Caco-2 (cell line): ENCODE measurements at regions not wholly inside any gene's neighbourhood (a gene's known extent, or its start where the extent isn't known, plus 50 kb on each side); places are given as distances from the start of the nearest gene placed in this dataset.

Source experiments
- BruUV-seq: library from RNA; stranded (reverse); fragments of 400-500 nt; replicated peaks from 2 replicates; lab custom pipeline; 2021; lab: Mats Ljungman, UMichigan
- CTCF ChIA-PET: fragments of 300-600 bp; sonication (Branson Sonifier 250); formaldehyde crosslinking; loops from one replicate; lab custom pipeline; 2022; ENCODE audit warnings: antibody characterized with exemption; lab: Charles Lee
- POLR2A ChIA-PET: fragments of 300-600 bp; sonication (Branson Sonifier 250); formaldehyde crosslinking; loops from one replicate; lab custom pipeline; 2022; ENCODE audit warnings: antibody characterized with exemption; lab: Charles Lee
- DNase-seq, 2 experiments: peaks; one replicate each; pipeline versions ENCODE4 v3.0.0 to v3.0.0-alpha.2; 2020 to 2022
- H3K27me3 ChIP-seq: replicated peaks from 2 replicates; pipeline ENCODE4 v1.6.0; 2011; ENCODE audit warnings: low read length; ENCODE audit not compliant: control insufficient read depth, insufficient read depth
- H3K36me3 ChIP-seq: 2 replicates; pipeline ENCODE4 v1.5.1; 2011; ENCODE audit warnings: low read length; ENCODE audit not compliant: control insufficient read depth, insufficient read depth
- H3K4me1 ChIP-seq: fragments of 250-450 bp; sonication (Bioruptor Pico); 2 replicates; pipeline ENCODE4 v1.5.1; 2020; ENCODE audit warnings: mild to moderate bottlenecking
- H3K4me3 ChIP-seq: 2 replicates; pipeline ENCODE4 v1.5.1; 2011; ENCODE audit warnings: low read depth, mild to moderate bottlenecking, control low read depth, low read length
- H3K9me3 ChIP-seq: fragments of 250-450 bp; sonication (Bioruptor Pico); 2 replicates; pipeline ENCODE4 v1.5.1; 2020; ENCODE audit warnings: mild to moderate bottlenecking, moderate library complexity
- H3K27ac Mint-ChIP-seq: one replicate; pipeline ENCODE4 v1.8.0; 2022; ENCODE audit warnings: mixed read lengths; ENCODE audit not compliant: unreplicated experiment
- H3K27me3 Mint-ChIP-seq: one replicate; pipeline ENCODE4 v1.8.0; 2022; ENCODE audit warnings: mixed read lengths; ENCODE audit not compliant: insufficient read depth, unreplicated experiment
- H3K36me3 Mint-ChIP-seq: one replicate; pipeline ENCODE4 v1.8.0; 2022; ENCODE audit warnings: mild to moderate bottlenecking, mixed read lengths; ENCODE audit not compliant: insufficient read depth, unreplicated experiment
- H3K4me1 Mint-ChIP-seq: one replicate; pipeline ENCODE4 v1.8.0; 2022; ENCODE audit warnings: low read depth, mixed read lengths; ENCODE audit not compliant: unreplicated experiment
- H3K4me3 Mint-ChIP-seq: one replicate; pipeline ENCODE4 v1.8.0; 2022; ENCODE audit warnings: mild to moderate bottlenecking, moderate library complexity, mixed read lengths; ENCODE audit not compliant: unreplicated experiment
- H3K9me3 Mint-ChIP-seq: one replicate; pipeline ENCODE4 v1.8.0; 2022; ENCODE audit warnings: mixed read lengths; ENCODE audit not compliant: unreplicated experiment
- intact Hi-C: fragments of 100-400 bp; cut with micrococcal nuclease; formaldehyde crosslinking; loops from one replicate; pipeline ENCODE4 v1.10.0; 2022; ENCODE audit not compliant: unreplicated experiment
- TF ChIP-seq, protein P1 (sequence below), 2 experiments: fragments of 200-600 bp in 1 of 2; IDR thresholded peaks; 1 replicate in 1 of 2; 2 replicates in 1 of 2; pipeline versions ENCODE4 v1.5.1 to v1.8.0; 2011 to 2022; ENCODE audit warnings: antibody characterized with exemption in 1 of 2, control low read depth in 1 of 2, inconsistent platforms in 1 of 2, low read depth in 1 of 2, low read length in 1 of 2, mild to moderate bottlenecking in 1 of 2, moderate library complexity in 1 of 2; ENCODE audit not compliant: insufficient read depth in 1 of 2, severe bottlenecking in 1 of 2, unreplicated experiment in 1 of 2

DNA sequence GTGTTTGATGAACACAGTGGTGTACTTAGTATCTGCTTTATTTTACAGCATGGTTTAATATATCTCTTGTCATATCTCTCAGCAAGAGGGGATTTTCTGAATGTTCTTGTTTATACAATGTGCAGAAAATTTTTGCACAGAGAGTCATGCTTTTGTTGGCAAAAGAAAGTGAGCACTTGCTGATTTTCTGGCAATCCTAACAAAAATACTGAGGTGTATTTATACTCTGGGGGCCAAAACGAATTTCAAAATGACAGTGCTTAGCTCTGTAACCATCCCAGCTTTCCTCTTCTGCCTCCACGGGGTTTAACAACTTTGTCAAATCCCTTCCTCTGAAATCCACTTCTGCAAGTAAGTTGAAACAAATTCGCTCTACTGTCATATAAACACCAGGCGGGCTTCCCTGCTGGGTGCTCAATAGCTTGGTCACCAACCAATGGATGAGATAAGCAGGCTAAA is 169.2 kb downstream of the NOC3L start:
- TF ChIP-seq, protein P1, sequence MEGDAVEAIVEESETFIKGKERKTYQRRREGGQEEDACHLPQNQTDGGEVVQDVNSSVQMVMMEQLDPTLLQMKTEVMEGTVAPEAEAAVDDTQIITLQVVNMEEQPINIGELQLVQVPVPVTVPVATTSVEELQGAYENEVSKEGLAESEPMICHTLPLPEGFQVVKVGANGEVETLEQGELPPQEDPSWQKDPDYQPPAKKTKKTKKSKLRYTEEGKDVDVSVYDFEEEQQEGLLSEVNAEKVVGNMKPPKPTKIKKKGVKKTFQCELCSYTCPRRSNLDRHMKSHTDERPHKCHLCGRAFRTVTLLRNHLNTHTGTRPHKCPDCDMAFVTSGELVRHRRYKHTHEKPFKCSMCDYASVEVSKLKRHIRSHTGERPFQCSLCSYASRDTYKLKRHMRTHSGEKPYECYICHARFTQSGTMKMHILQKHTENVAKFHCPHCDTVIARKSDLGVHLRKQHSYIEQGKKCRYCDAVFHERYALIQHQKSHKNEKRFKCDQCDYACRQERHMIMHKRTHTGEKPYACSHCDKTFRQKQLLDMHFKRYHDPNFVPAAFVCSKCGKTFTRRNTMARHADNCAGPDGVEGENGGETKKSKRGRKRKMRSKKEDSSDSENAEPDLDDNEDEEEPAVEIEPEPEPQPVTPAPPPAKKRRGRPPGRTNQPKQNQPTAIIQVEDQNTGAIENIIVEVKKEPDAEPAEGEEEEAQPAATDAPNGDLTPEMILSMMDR (IDR thresholded peaks at IDR 0.05; ENCODE audit: insufficient read depth in 1 of 2, low read depth in 1 of 2, low read length in 1 of 2, severe bottlenecking in 1 of 2, unreplicated experiment in 1 of 2) = no peak
- no TSS peak for BruUV-seq
- Histone ChIP-seq H3K9me3 (no peaks in the 10 kb centered on the region), H3K4me1 (no peaks in the 10 kb centered on the region), H3K27me3 (no peaks in the 10 kb centered on the region), H3K36me3 (no peaks in the 10 kb centered on the region; the same call in 1 of the 2 replicates), H3K4me3 (no peak overlapping the region)
- Mint-ChIP-seq H3K4me3 (no peak overlapping the region), H3K27ac (no peak overlapping the region), H3K9me3 (no peaks in the 10 kb centered on the region), H3K4me1 (no peaks in the 10 kb centered on the region), H3K36me3 (no peaks in the 10 kb centered on the region), H3K27me3 (no peaks in the 10 kb centered on the region)
- POLR2A ChIA-PET = no interaction called here
- CTCF ChIA-PET = no interaction called here
- intact Hi-C loops = no loop called here
- no peak for DNase-seq

- no peaks in the 10 kb centered on the region for H3K27me3 Mint-ChIP-seq
- BruUV-seq = no TSS peak
- CTCF ChIA-PET = no interaction called here
- Histone ChIP-seq H3K36me3 (no peaks in the 10 kb centered on the region; the same call in 1 of the 2 replicates), H3K4me1 (no peaks in the 10 kb centered on the region), H3K4me3 (no peak overlapping the region), H3K9me3 (no peaks in the 10 kb centered on the region), H3K27me3 (no peaks in the 10 kb centered on the region)
- no peak overlapping the region for H3K4me3 Mint-ChIP-seq
- no peaks in the 10 kb centered on the region for H3K4me1 Mint-ChIP-seq
- TF ChIP-seq, protein P1 (IDR thresholded peaks at IDR 0.05; ENCODE audit: insufficient read depth in 1 of 2, low read depth in 1 of 2, low read length in 1 of 2, severe bottlenecking in 1 of 2, unreplicated experiment in 1 of 2) = no peak
- POLR2A ChIA-PET = no interaction called here
- intact Hi-C loops = no loop called here
- DNase-seq = no peak
- H3K27ac Mint-ChIP-seq = no peak overlapping the region
- no peaks in the 10 kb centered on the region for H3K36me3 Mint-ChIP-seq
- no peaks in the 10 kb centered on the region for H3K9me3 Mint-ChIP-seq
These were observed 168.5 kb downstream of the NOC3L start for GRCh38 chr10:94194256-94194655.

DNA sequence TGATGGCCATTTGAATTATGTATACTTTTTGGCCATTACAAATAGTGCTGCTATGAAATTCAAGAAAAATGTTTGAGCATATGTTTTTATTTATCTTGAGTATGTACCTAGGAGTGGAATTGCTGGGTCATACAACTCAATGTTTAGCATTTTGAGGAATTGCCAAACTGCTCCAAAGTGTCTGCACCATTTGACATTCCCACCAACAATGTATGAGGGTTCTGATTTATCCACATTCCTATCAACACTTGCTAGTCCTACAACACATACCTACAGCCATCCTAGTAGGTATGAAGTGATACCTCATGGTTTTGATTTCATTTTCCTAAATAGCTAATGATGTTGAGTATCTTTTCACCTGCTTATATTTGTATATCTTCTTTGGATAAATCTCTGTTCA is 165.5 kb downstream of the NOC3L start:
- H3K4me1 ChIP-seq = no peaks in the 10 kb centered on the region
- ChIA-PET POLR2A (no interaction called here), CTCF (no interaction called here)
- no peak overlapping the region for H3K4me3 Mint-ChIP-seq
- TF ChIP-seq, protein P1 (IDR thresholded peaks at IDR 0.05; ENCODE audit: insufficient read depth in 1 of 2, low read depth in 1 of 2, low read length in 1 of 2, severe bottlenecking in 1 of 2, unreplicated experiment in 1 of 2) = no peak
- no peaks in the 10 kb centered on the region for H3K27me3 ChIP-seq
- H3K9me3 ChIP-seq = no peaks in the 10 kb centered on the region
- intact Hi-C loops = no loop called here
- no peaks in the 10 kb centered on the region for H3K4me1 Mint-ChIP-seq
- no peak overlapping the region for H3K4me3 ChIP-seq
- H3K27ac Mint-ChIP-seq = no peak overlapping the region
- DNase-seq = no peak
- no peaks in the 10 kb centered on the region for H3K36me3 ChIP-seq
- H3K9me3 Mint-ChIP-seq = no peaks in the 10 kb centered on the region
- BruUV-seq = no TSS peak
- no peaks in the 10 kb centered on the region for H3K27me3 Mint-ChIP-seq
- H3K36me3 Mint-ChIP-seq = no peaks in the 10 kb centered on the region
